ENCODE measurements at regions not wholly inside any gene's neighbourhood (a gene's known extent, or its start where the extent isn't known, plus 50 kb on each side); places are given as distances from the start of the nearest gene placed in this dataset.

GRCh38 chr4:99762728-99763127 is 53.9 kb upstream of the DAPP1 start (continued):
- TF ChIP-seq TAF1 (conservative IDR thresholded peaks at IDR 0.05) (no peak), GABPA (IDR thresholded peaks at IDR 0.05 in 1 of 2, conservative IDR thresholded peaks at IDR 0.05 in 1 of 2) (no peak), HNF4G (IDR thresholded peaks at IDR 0.05) (no peak), RXRA (IDR thresholded peaks at IDR 0.05) (no peak)

DNA sequence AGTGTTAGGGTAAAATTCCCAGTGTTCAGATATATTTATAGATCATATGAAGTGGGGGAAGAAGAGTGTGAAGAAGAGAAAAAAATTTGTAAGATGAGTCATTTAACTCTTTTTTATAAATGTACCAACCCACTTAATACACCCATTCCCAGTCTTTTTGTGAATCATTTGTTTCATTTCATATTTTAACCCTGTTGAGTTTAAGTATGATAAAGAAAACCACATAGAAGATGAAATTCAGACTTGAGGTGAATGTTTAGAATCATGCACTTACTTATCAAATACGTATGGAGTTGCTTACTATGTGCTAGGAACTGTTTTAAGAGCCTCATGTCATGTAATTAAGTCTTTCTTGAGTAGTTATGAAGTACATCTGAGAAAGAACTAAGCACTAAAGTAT is 56.6 kb upstream of the DAPP1 start:
- Histone ChIP-seq H3K36me3 (ENCODE audit: control insufficient read depth in 4 of 4, insufficient read depth in 3 of 4, low read depth in 1 of 4, low read length in 3 of 4) (no peaks in the 10 kb centered on the region), H3K27ac (ENCODE audit: low read depth in 1 of 2, low read length in 2 of 2) (no peak overlapping the region), H3K27me3 (ENCODE audit: control insufficient read depth in 4 of 4, insufficient read depth in 4 of 4, low read length in 3 of 4) (no peaks in the 10 kb centered on the region), H3K4me1 (ENCODE audit: control insufficient read depth in 4 of 4, insufficient read depth in 4 of 4, low read length in 3 of 4) (no peaks in the 10 kb centered on the region), H3K4me3 (ENCODE audit: low read depth in 1 of 3, low read length in 3 of 3) (no peak overlapping the region), H3K9me3 (ENCODE audit: control insufficient read depth in 4 of 4, low read length in 3 of 4) (no peaks in the 10 kb centered on the region), H3K9ac (ENCODE audit: low read depth in 1 of 2, low read length in 2 of 2) (no peak overlapping the region)
- DNase-seq (ENCODE audit: low spot score), result no peak
- WGBS, result 54% methylated on average over 1 of the region's 1 CpG
- TF ChIP-seq NR2F2 (IDR thresholded peaks at IDR 0.05), result no peak
- TF ChIP-seq FOXA1 (IDR thresholded peaks at IDR 0.05), result no peak
- no peak for TF ChIP-seq HNF4A (conservative IDR thresholded peaks at IDR 0.05)
- TF ChIP-seq CTCF (IDR thresholded peaks at IDR 0.05; ENCODE audit: low read depth, low read length, missing input control), result no peak

- 66% methylated on average over 5 of the region's 5 CpGs for WGBS
- H3K36me3 ChIP-seq (ENCODE audit: control insufficient read depth in 4 of 4, insufficient read depth in 3 of 4, low read depth in 1 of 4, low read length in 3 of 4), result no peaks in the 10 kb centered on the region
These were observed 57.2 kb upstream of the DAPP1 start for GRCh38 chr4:99759346-99759984.

More at GRCh38 chr4:99759346-99759984, 57.2 kb upstream of the DAPP1 start:
- DNase-seq (ENCODE audit: low spot score), result no peak
- no peaks in the 10 kb centered on the region for H3K27me3 ChIP-seq (ENCODE audit: control insufficient read depth in 4 of 4, insufficient read depth in 4 of 4, low read length in 3 of 4)
- no peak overlapping the region for H3K4me3 ChIP-seq (ENCODE audit: low read depth in 1 of 3, low read length in 3 of 3)
- TF ChIP-seq FOXA1 (IDR thresholded peaks at IDR 0.05) (no peak), HNF4A (conservative IDR thresholded peaks at IDR 0.05) (no peak), TAF1 (conservative IDR thresholded peaks at IDR 0.05) (no peak), REST (IDR thresholded peaks at IDR 0.05) (no peak), SP1 (IDR thresholded peaks at IDR 0.05) (no peak), YY1 (IDR thresholded peaks at IDR 0.05) (no peak), FOXA2 (IDR thresholded peaks at IDR 0.05) (no peak), RXRA (IDR thresholded peaks at IDR 0.05) (no peak), NR2F2 (IDR thresholded peaks at IDR 0.05) (no peak), HNF4G (IDR thresholded peaks at IDR 0.05) (no peak), RAD21 (IDR thresholded peaks at IDR 0.05) (no peak), JUND (IDR thresholded peaks at IDR 0.05) (no peak), EGR1 (IDR thresholded peaks at IDR 0.05; ENCODE audit: low read depth in 2 of 2) (no peak), CTCF (IDR thresholded peaks at IDR 0.05; ENCODE audit: low read depth, low read length, missing input control) (no peak), GABPA (IDR thresholded peaks at IDR 0.05 in 1 of 2, conservative IDR thresholded peaks at IDR 0.05 in 1 of 2) (no peak), ZBTB33 (IDR thresholded peaks at IDR 0.05) (no peak)
- TF ChIP-seq, protein P1, sequence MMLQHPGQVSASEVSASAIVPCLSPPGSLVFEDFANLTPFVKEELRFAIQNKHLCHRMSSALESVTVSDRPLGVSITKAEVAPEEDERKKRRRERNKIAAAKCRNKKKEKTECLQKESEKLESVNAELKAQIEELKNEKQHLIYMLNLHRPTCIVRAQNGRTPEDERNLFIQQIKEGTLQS (IDR thresholded peaks at IDR 0.05), result no peak
- TF ChIP-seq, protein P2, sequence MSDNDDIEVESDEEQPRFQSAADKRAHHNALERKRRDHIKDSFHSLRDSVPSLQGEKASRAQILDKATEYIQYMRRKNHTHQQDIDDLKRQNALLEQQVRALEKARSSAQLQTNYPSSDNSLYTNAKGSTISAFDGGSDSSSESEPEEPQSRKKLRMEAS (IDR thresholded peaks at IDR 0.05), result no peak
- H3K9me3 ChIP-seq (ENCODE audit: control insufficient read depth in 4 of 4, low read length in 3 of 4), result no peaks in the 10 kb centered on the region
- H3K4me1 ChIP-seq (ENCODE audit: control insufficient read depth in 4 of 4, insufficient read depth in 4 of 4, low read length in 3 of 4), result no peaks in the 10 kb centered on the region
- H3K9ac ChIP-seq (ENCODE audit: low read depth in 1 of 2, low read length in 2 of 2), result no peak overlapping the region
- no peak overlapping the region for H3K27ac ChIP-seq (ENCODE audit: low read depth in 1 of 2, low read length in 2 of 2)
